HepG2 (cell line): ENCODE measurements at regions not wholly inside any gene's neighbourhood (a gene's known extent, or its start where the extent isn't known, plus 50 kb on each side); places are given as distances from the start of the nearest gene placed in this dataset.

Source experiments
- BHLHE40 ChIP-seq: IDR thresholded peaks from 2 replicates; pipeline ENCODE4 v1.6.1; 2011; ENCODE audit warnings: low read length, improper control_type of control experiment
- DPF2 ChIP-seq: sonication (generic); formaldehyde crosslinking; IDR thresholded peaks from 2 replicates; pipeline ENCODE4 v1.4.0; 2020; ENCODE audit warnings: mild to moderate bottlenecking, low read depth, missing genetic modification reagents, borderline replicate concordance
- EP300 ChIP-seq, 3 experiments: sonication (generic) in 1 of 3; formaldehyde crosslinking in 1 of 3; IDR thresholded peaks; 2 replicates each; pipeline versions ENCODE4 v1.5.1 to v1.6.1; 2011 to 2020; ENCODE audit warnings: low read depth in 2 of 3, low read length in 2 of 3, borderline replicate concordance in 1 of 3, improper control_type of control experiment in 1 of 3, mild to moderate bottlenecking in 1 of 3, missing genetic modification reagents in 1 of 3, moderate library complexity in 1 of 3
- ETV5 ChIP-seq: IDR thresholded peaks from 2 replicates; pipeline ENCODE4 v1.6.1; 2018; ENCODE audit warnings: missing biosample characterization, missing genetic modification reagents, inconsistent platforms, borderline replicate concordance
- ETV6 ChIP-seq: sonication (generic); formaldehyde crosslinking; conservative IDR thresholded peaks from 2 replicates; pipeline ENCODE4 v1.4.0; 2020; ENCODE audit warnings: missing genetic modification reagents
- HDAC6 ChIP-seq: fragments of 200-600 bp; sonication (generic); IDR thresholded peaks from 2 replicates; pipeline ENCODE4 v1.7.0; 2017; ENCODE audit warnings: mild to moderate bottlenecking, antibody characterized with exemption, low read length, low read depth
- KDM2A ChIP-seq: sonication (generic); formaldehyde crosslinking; IDR thresholded peaks from 2 replicates; pipeline ENCODE4 v1.4.0; 2020; ENCODE audit warnings: low read depth, missing genetic modification reagents, borderline replicate concordance
- KDM4B ChIP-seq: sonication (generic); formaldehyde crosslinking; IDR thresholded peaks from 2 replicates; pipeline ENCODE4 v1.4.0; 2020; ENCODE audit warnings: missing genetic modification reagents
- KDM5A ChIP-seq: fragments of 200-600 bp; sonication (generic); IDR thresholded peaks from 2 replicates; pipeline ENCODE4 v1.7.0; 2018; ENCODE audit warnings: antibody characterized with exemption, mild to moderate bottlenecking, low read length, borderline replicate concordance
- NFIC ChIP-seq: IDR thresholded peaks from 2 replicates; pipeline ENCODE4 v1.6.1; 2012; ENCODE audit warnings: mild to moderate bottlenecking, low read length, inconsistent platforms
- NR2F6 ChIP-seq, 2 experiments: IDR thresholded peaks; 2 replicates each; pipeline ENCODE4 v1.6.1; 2016; ENCODE audit warnings: antibody characterized with exemption in 1 of 2, mild to moderate bottlenecking in 1 of 2
- PRPF4 ChIP-seq: fragments of 200-400 bp; formaldehyde crosslinking; IDR thresholded peaks from 2 replicates; pipeline ENCODE4 v1.6.1; 2016; ENCODE audit warnings: low read length, low read depth; ENCODE audit not compliant: poor library complexity, severe bottlenecking
- SRF ChIP-seq: IDR thresholded peaks from 2 replicates; pipeline ENCODE4 v1.6.1; 2011; ENCODE audit warnings: mild to moderate bottlenecking, low read depth, low read length, moderate library complexity
- TMF1 ChIP-seq: sonication (generic); formaldehyde crosslinking; IDR thresholded peaks from 2 replicates; pipeline ENCODE4 v1.8.1; 2022; ENCODE audit warnings: low read depth, missing genetic modification reagents
- WIZ ChIP-seq: sonication (generic); formaldehyde crosslinking; IDR thresholded peaks from 2 replicates; pipeline ENCODE4 v1.5.1; 2020; ENCODE audit warnings: mild to moderate bottlenecking, missing genetic modification reagents
- ZBTB7A ChIP-seq: sonication (generic); formaldehyde crosslinking; IDR thresholded peaks from 2 replicates; pipeline ENCODE4 v1.8.0; 2022; ENCODE audit warnings: mild to moderate bottlenecking, missing genetic modification reagents
- ZFP90 ChIP-seq: sonication (generic); formaldehyde crosslinking; IDR thresholded peaks from 2 replicates; pipeline ENCODE4 v1.8.0; 2022; ENCODE audit warnings: missing genetic modification reagents, mild to moderate bottlenecking, inconsistent platforms, borderline replicate concordance
- ZNF101 ChIP-seq: sonication (generic); formaldehyde crosslinking; IDR thresholded peaks from 2 replicates; pipeline ENCODE4 v1.4.0; 2020; ENCODE audit warnings: mild to moderate bottlenecking, low read depth, missing genetic modification reagents, borderline replicate concordance
- ZNF136 ChIP-seq: sonication (generic); formaldehyde crosslinking; IDR thresholded peaks from 2 replicates; pipeline ENCODE4 v1.8.1; 2022; ENCODE audit warnings: low read depth, mild to moderate bottlenecking, moderate library complexity, missing genetic modification reagents
- ZNF430 ChIP-seq: sonication (generic); formaldehyde crosslinking; IDR thresholded peaks from 2 replicates; pipeline ENCODE4 v1.9.0; 2021; ENCODE audit warnings: mild to moderate bottlenecking, missing genetic modification reagents
- ZNF563 ChIP-seq: sonication (generic); formaldehyde crosslinking; IDR thresholded peaks from 2 replicates; pipeline ENCODE4 v1.8.0; 2022; ENCODE audit warnings: mild to moderate bottlenecking, moderate library complexity, missing genetic modification reagents
- ZNF619 ChIP-seq: sonication (generic); formaldehyde crosslinking; IDR thresholded peaks from 2 replicates; pipeline ENCODE4 v1.4.0; 2020; ENCODE audit warnings: mild to moderate bottlenecking, missing genetic modification reagents
- TF ChIP-seq, protein P1 (sequence below): IDR thresholded peaks from 2 replicates; pipeline ENCODE4 v1.6.1; 2016; ENCODE audit warnings: mild to moderate bottlenecking
- TF ChIP-seq, protein P2 (sequence below): sonication (generic); formaldehyde crosslinking; IDR thresholded peaks from 2 replicates; pipeline ENCODE4 v1.9.0; 2022; ENCODE audit warnings: low read depth, missing genetic modification reagents
- TF ChIP-seq, protein P3 (sequence below): IDR thresholded peaks from 2 replicates; pipeline ENCODE4 v1.6.1; 2012; ENCODE audit warnings: low read depth, low read length, improper control_type of control experiment
- TF ChIP-seq, protein P4 (sequence below): sonication (generic); formaldehyde crosslinking; IDR thresholded peaks from 2 replicates; pipeline ENCODE4 v1.4.0; 2020; ENCODE audit warnings: missing genetic modification reagents

DNA sequence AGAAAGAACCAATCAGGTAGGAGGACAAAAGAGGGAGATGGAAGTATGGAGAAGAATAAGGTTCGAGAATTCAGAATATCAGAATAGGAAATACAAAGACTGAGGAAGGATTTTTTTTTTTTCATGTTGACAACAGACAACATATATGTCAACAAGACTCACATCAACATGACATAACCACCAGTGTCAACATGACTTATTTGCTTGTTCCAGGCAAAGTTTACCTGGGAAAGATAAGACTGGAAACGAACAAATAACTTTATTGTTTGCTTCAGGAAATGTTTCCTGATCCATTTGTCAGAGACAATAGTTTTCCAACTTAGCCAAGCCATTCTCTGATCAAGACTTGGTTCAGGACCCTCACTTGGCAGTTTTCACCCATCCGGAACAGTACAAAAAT, 321.9 kb upstream of the NETO1 start (continued):
- TF ChIP-seq, protein P1, sequence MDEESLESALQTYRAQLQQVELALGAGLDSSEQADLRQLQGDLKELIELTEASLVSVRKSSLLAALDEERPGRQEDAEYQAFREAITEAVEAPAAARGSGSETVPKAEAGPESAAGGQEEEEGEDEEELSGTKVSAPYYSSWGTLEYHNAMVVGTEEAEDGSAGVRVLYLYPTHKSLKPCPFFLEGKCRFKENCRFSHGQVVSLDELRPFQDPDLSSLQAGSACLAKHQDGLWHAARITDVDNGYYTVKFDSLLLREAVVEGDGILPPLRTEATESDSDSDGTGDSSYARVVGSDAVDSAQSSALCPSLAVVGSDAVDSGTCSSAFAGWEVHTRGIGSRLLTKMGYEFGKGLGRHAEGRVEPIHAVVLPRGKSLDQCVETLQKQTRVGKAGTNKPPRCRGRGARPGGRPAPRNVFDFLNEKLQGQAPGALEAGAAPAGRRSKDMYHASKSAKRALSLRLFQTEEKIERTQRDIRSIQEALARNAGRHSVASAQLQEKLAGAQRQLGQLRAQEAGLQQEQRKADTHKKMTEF (CRISPR knock-in tag): 0 out of 2 replicates have a peak, but pooled peaks have one; percentile 21
- no peak for TF ChIP-seq ZBTB7A (CRISPR knock-in tag)
- TF ChIP-seq ZNF430 (CRISPR knock-in tag): no peak
- TF ChIP-seq, protein P2, sequence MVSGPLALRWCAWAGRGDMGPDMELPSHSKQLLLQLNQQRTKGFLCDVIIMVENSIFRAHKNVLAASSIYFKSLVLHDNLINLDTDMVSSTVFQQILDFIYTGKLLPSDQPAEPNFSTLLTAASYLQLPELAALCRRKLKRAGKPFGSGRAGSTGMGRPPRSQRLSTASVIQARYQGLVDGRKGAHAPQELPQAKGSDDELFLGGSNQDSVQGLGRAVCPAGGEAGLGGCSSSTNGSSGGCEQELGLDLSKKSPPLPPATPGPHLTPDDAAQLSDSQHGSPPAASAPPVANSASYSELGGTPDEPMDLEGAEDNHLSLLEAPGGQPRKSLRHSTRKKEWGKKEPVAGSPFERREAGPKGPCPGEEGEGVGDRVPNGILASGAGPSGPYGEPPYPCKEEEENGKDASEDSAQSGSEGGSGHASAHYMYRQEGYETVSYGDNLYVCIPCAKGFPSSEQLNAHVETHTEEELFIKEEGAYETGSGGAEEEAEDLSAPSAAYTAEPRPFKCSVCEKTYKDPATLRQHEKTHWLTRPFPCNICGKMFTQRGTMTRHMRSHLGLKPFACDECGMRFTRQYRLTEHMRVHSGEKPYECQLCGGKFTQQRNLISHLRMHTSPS: no peak
- TF ChIP-seq, protein P3, sequence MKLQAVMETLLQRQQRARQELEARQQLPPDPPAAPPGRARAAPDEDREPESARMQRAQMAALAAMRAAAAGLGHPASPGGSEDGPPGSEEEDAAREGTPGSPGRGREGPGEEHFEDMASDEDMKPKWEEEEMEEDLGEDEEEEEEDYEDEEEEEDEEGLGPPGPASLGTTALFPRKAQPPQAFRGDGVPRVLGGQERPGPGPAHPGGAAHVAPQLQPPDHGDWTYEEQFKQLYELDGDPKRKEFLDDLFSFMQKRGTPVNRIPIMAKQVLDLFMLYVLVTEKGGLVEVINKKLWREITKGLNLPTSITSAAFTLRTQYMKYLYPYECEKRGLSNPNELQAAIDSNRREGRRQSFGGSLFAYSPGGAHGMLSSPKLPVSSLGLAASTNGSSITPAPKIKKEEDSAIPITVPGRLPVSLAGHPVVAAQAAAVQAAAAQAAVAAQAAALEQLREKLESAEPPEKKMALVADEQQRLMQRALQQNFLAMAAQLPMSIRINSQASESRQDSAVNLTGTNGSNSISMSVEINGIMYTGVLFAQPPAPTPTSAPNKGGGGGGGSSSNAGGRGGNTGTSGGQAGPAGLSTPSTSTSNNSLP: peak; percentile 34; the same call in 1 of the 2 replicates
- TF ChIP-seq BHLHE40: no peak
- no peak for TF ChIP-seq TMF1 (CRISPR knock-in tag)
- no peak for TF ChIP-seq HDAC6
- TF ChIP-seq, protein P4, sequence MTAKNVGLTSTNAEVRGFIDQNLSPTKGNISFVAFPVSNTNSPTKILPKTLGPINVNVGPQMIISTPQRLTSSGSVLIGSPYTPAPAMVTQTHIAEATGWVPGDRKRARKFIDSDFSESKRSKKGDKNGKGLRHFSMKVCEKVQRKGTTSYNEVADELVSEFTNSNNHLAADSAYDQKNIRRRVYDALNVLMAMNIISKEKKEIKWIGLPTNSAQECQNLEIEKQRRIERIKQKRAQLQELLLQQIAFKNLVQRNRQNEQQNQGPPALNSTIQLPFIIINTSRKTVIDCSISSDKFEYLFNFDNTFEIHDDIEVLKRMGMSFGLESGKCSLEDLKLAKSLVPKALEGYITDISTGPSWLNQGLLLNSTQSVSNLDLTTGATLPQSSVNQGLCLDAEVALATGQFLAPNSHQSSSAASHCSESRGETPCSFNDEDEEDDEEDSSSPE (CRISPR knock-in tag): no peak
- TF ChIP-seq KDM5A: no peak
- no peak for TF ChIP-seq ZFP90 (CRISPR knock-in tag)
- TF ChIP-seq ZNF563 (CRISPR knock-in tag): no peak
- no peak for TF ChIP-seq ETV6 (CRISPR knock-in tag)
- no peak for TF ChIP-seq DPF2 (CRISPR knock-in tag)
- no peak for TF ChIP-seq WIZ (CRISPR knock-in tag)
- TF ChIP-seq EP300 (IDR thresholded peaks at IDR 0.05; ENCODE audit: low read depth in 2 of 2, low read length in 2 of 2): peak in 1 of 2 experiments; percentile 53; a peak in 1 of 4 replicates
- TF ChIP-seq EP300 (CRISPR knock-in tag; IDR thresholded peaks at IDR 0.05; ENCODE audit: borderline replicate concordance): no peak
- TF ChIP-seq KDM4B: no peak
- TF ChIP-seq ETV5 (CRISPR knock-in tag): peak; percentile 29; the same call in 1 of the 2 replicates
- TF ChIP-seq ZNF101 (CRISPR knock-in tag): no peak
- TF ChIP-seq NR2F6 (IDR thresholded peaks at IDR 0.05): no peak
- TF ChIP-seq NR2F6 (CRISPR knock-in tag; IDR thresholded peaks at IDR 0.05): no peak
- peak; percentile 42; the same call in 1 of the 2 replicates for TF ChIP-seq NFIC
- no peak for TF ChIP-seq SRF
- no peak for TF ChIP-seq PRPF4
- TF ChIP-seq ZNF619 (CRISPR knock-in tag): no peak
- TF ChIP-seq ZNF136 (CRISPR knock-in tag): no peak
- no peak for TF ChIP-seq KDM2A (CRISPR knock-in tag)
